HG03025 (cell line): ENCODE measurements at regions not wholly inside any gene's neighbourhood (a gene's known extent, or its start where the extent isn't known, plus 50 kb on each side); places are given as distances from the start of the nearest gene placed in this dataset.
A peak's percentile ranks its signal among the peaks of the same experiment; 100 is the strongest.

Experiments
- ATAC-seq: cut with Tn5 transposase; IDR thresholded peaks from one replicate; pipeline ENCODE4 v1.9.1; 2021; ENCODE audit warnings: mild to moderate bottlenecking, moderate library complexity; ENCODE audit not compliant: unreplicated experiment, low FRiP score

- no peak for ATAC-seq
Measured at GRCh38 chr12:94722664-94723063, 72.3 kb upstream of the TMCC3 start.

GRCh38 chr12:94721173-94721572 lies 70.8 kb upstream of the TMCC3 start:
- ATAC-seq: peak; percentile 73

DNA sequence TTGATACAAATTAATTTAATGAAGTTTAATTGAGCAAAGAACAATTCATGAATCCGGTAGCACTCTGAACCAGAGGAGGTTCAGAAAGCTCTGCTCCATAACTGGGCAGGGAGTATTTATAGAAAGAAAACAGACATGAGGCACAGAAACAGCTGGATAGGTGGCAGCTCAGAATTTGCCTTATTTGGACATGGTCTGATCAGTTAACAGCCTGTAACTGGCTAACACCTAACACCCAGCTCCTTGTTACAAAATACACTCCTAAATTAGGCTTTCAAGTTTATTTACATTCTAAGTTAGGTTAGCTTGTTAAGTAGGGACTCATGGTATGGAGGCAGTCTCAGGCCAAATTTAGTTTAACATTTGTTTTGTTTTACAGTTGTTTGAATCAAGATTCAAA lies 67.8 kb upstream of the TMCC3 start:
- no peak for ATAC-seq

DNA sequence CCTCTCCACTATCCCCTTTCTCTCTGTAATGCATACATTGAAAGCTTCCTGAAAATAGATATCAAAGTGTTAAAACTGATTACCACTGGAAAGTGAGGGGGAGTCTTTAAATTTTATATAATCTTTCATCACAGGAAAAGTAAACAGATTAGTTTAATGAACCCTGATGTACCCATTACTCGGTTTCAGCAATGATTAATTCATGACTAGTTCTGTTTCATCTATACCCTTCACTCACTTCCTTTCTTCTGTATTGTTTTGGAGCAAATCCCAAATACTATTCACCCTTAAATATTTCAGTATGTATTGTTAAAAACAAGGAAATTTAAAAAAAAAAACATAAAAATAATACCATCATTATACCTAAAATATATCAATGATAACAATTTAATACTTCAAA lies 67.3 kb upstream of the TMCC3 start:
- no peak for ATAC-seq

- no peak for ATAC-seq
Measured at GRCh38 chr12:94717108-94717507, 66.8 kb upstream of the TMCC3 start.

DNA sequence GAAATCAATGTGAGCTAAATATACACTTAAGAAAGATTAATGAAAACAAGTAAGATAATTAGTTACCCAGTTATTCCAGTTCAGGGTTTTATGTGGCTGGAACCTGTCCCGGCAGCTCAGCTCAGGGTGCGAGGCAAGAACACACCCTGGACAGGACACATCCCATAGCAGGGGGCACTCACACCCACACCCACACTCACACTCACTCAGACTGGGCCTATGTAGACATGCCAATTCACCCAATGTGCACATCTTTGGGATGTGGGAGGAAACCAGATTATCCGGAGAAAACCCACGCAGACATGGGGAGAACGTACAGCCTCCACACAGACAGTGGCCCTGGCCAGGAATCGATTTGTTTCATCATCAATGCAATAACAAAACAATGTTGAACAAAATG lies 66.0 kb upstream of the TMCC3 start:
- no peak for ATAC-seq

DNA sequence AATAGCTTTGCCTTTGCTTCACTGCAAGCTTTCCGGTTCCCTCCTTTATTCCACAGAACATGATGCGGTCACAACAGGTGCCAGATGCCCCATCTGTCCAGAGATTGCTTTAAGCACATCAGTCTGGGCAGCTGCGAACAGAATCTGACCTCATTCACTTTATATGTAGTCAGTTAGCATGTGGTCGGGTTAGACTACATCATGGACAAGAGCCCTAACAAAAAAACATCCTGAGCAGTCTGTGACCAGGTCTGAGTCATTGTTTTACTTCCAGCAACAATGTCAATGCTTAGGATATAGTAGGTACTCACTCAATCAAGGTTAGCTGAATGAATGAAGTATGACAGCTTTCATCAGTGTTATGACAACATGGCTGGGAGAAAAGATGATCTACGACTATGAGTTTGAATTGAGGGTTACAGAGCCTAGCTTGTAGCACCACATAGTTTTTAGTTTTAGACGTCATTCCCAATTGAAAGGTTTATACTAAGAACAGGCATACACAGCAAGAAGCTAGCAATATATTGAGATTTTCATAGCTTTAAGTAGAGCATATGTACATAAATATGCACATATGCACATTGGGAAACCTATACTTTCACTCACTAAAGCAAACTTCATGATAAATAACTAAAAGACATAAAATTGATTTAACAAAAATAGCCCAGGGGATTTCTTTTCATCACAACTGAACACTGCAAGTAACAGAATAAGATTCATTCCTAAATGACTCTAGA lies 64.2 kb upstream of the TMCC3 start:
- no peak for ATAC-seq

DNA sequence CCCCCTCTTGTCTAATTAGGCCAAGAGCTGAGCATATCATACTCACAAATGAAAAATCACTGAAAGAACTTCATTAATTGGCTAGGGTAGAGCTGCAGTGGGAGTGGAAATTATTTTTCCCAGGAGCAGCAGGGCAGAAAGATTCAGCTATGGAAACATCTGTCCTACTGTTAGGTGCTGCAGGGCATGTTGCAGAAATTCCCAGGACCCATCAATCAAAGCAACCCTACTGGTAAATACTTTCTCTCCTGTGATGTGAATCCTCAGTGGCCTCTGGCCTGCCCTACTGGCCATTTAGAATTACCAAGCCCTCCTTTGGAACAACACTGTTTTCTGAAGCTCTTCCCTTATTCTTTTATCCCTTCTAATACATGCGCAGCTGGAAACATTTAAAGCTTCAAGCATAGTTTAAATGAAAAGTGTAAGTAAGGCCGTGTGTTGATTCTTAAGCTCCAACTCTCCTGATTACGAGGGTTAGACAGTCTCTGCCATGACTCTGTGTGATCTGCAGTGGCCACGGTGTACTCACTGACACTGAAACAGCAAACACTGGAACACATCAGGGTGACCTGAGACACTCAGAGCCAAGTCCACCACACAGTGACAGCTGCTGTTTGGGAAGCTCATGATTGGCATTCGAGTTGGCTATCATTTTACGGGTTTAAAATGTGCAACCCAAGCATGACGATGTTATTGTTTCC lies 62.6 kb upstream of the TMCC3 start:
- no peak for ATAC-seq

GRCh38 chr12:94710933-94711332 lies 60.6 kb upstream of the TMCC3 start:
- no peak for ATAC-seq

DNA sequence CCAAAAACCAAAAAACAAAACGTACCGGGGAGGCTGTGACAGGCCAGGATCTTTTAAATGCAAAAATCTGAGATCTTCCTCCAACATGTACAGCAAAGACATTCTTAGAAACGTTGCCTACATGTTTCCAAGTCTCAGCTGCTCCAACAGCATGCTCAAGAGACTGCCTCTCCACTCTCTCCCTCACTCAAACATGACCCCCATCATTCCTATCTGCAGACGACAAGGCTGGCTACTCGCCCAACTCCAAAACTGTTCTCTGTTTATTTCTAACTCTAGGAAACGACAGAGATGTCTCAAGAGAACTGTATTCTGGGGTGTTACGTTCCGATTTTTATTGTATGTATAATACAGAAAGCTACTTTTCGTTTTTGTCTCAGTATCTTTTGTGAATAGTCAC lies 57.5 kb upstream of the TMCC3 start:
- ATAC-seq: no peak

DNA sequence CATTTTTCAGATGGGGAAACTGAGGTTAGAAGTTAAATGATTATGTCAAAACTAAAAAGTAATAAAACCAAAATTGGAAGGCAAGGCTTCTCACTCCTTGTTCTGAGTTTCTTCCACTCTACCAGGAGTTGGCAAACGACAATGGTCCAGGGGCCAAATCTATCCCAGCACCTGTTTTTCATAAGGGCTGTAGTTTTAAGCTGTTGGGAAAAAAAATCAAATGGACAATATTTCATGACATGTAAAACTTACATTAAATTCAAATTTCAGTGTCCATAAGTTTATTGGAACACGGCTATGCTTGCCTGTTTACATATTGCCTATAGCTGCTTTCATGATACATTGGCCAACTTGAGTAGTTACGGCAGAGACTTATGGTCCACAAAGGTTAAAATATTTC lies 56.7 kb upstream of the TMCC3 start:
- ATAC-seq: no peak

- no peak for ATAC-seq
Measured at GRCh38 chr12:94706250-94706661, 55.9 kb upstream of the TMCC3 start.

DNA sequence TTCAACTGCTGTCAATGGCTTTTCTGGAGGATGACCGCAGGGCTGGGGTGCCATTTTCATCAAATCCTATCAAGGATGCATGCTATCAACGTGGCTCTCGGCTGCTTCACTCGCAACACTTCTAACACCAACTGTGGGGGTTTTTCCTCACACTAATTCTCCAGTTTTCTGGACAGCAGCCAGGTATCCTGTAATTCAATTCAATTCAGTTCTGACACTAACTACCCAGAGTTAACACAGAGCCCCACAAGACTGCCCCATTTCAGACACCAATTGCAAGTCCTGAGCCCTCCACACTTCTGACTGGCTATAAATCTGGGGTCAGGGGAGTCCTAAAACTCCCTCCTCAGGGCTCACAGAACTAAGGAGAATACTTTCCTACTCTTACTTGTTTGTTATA lies 55.3 kb upstream of the TMCC3 start:
- ATAC-seq: no peak

- no peak for ATAC-seq
Measured at GRCh38 chr12:94704452-94705306, 54.3 kb upstream of the TMCC3 start.

GRCh38 chr12:94702696-94703095 lies 52.3 kb upstream of the TMCC3 start:
- ATAC-seq: no peak

GRCh38 chr12:94701711-94702110 lies 51.4 kb upstream of the TMCC3 start:
- ATAC-seq: no peak

- no peak for ATAC-seq
Measured at GRCh38 chr12:94700662-94701061, 50.3 kb upstream of the TMCC3 start.
